LNCaP clone FGC (cell line): ENCODE measurements at regions not wholly inside any gene's neighbourhood (a gene's known extent, or its start where the extent isn't known, plus 50 kb on each side); places are given as distances from the start of the nearest gene placed in this dataset.
"Not testable (repeated sequence)": the region's sequence is repeated elsewhere in the genome, so short reads cannot be mapped to it uniquely, and the experiment has no call there.

Source experiments
- DNase-seq: peaks from one replicate; pipeline ENCODE4 v3.0.0-alpha.2; 2011; ENCODE audit warnings: low read depth
- H3K4me3 ChIP-seq: 2 replicates; pipeline ENCODE4 v1.5.1; 2011; ENCODE audit warnings: mild to moderate bottlenecking, low read depth, low read length, control low read depth
- CTCF ChIP-seq: IDR thresholded peaks from 2 replicates; pipeline ENCODE4 v1.5.1; 2012; ENCODE audit warnings: mild to moderate bottlenecking; ENCODE audit not compliant: control insufficient read depth, insufficient read depth; ENCODE audit errors: extremely low read depth

- H3K4me3 ChIP-seq, result no peak overlapping the region
- no peak for DNase-seq
- TF ChIP-seq CTCF, result no peak
Observed at GRCh38 chr14:58919217-58919616, 269.2 kb upstream of the DAAM1 start.

- no peak for TF ChIP-seq CTCF
- no peak for DNase-seq
- no peak overlapping the region for H3K4me3 ChIP-seq
Observed at GRCh38 chr14:58920230-58920629, 268.2 kb upstream of the DAAM1 start.

GRCh38 chr14:58922201-58922940 lies 266.1 kb upstream of the DAAM1 start:
- not testable (repeated sequence) for DNase-seq, H3K4me3 ChIP-seq

- no peak overlapping the region for H3K4me3 ChIP-seq
- DNase-seq, result no peak
- TF ChIP-seq CTCF, result no peak
Observed at GRCh38 chr14:58923751-58924405, 264.6 kb upstream of the DAAM1 start.

- no peak for DNase-seq
- no peak for TF ChIP-seq CTCF
Observed at GRCh38 chr14:58941629-58942028, 246.8 kb upstream of the DAAM1 start.

GRCh38 chr14:58942516-58942915 lies 246.0 kb upstream of the DAAM1 start:
- TF ChIP-seq CTCF, result no peak
- no peak for DNase-seq
- H3K4me3 ChIP-seq, result no peak overlapping the region

More at GRCh38 chr14:58941629-58942028, 246.8 kb upstream of the DAAM1 start:
- H3K4me3 ChIP-seq, result no peak overlapping the region

- no peak overlapping the region for H3K4me3 ChIP-seq
- no peak for TF ChIP-seq CTCF
- DNase-seq, result no peak
Observed at GRCh38 chr14:58944343-58944967, 244.0 kb upstream of the DAAM1 start.
